Activated naive CD4-positive, alpha-beta T cell treated with anti-CD3 and anti-CD28 coated beads, Interleukin-2, amount 10 ng/mL, durations not matched to agents 7 days and 5 days (primary cell): ENCODE measurements at regions not wholly inside any gene's neighbourhood (a gene's known extent, or its start where the extent isn't known, plus 50 kb on each side); places are given as distances from the start of the nearest gene placed in this dataset.

Source experiments
- CTCF ChIA-PET: fragments of 350-600 bp; sonication (Branson Sonifier 250); formaldehyde crosslinking; loops from one replicate; lab custom pipeline; 2021; ENCODE audit warnings: antibody characterized with exemption; lab: Charles Lee
- DNase-seq: peaks from one replicate; pipeline ENCODE4 v3.0.0-alpha.2; 2020
- H3K27ac Mint-ChIP-seq: one replicate; pipeline ENCODE4 v1.8.0; 2021; ENCODE audit warnings: mild to moderate bottlenecking, moderate library complexity, mixed read lengths
- H3K27me3 Mint-ChIP-seq: one replicate; pipeline ENCODE4 v1.8.0; 2021; ENCODE audit warnings: mild to moderate bottlenecking, mixed read lengths
- H3K36me3 Mint-ChIP-seq: one replicate; pipeline ENCODE4 v1.8.0; 2021; ENCODE audit warnings: mixed read lengths
- H3K4me1 Mint-ChIP-seq: one replicate; pipeline ENCODE4 v1.8.0; 2021; ENCODE audit warnings: mixed read lengths
- H3K4me3 Mint-ChIP-seq: one replicate; pipeline ENCODE4 v1.8.0; 2021; ENCODE audit warnings: mild to moderate bottlenecking, moderate library complexity, mixed read lengths
- H3K9me3 Mint-ChIP-seq: one replicate; pipeline ENCODE4 v1.8.0; 2021; ENCODE audit warnings: mixed read lengths

- H3K27ac Mint-ChIP-seq, result no peak overlapping the region
- no peak for DNase-seq
- CTCF ChIA-PET, result no interaction called here
- no peaks in the 10 kb centered on the region for H3K27me3 Mint-ChIP-seq
- H3K4me3 Mint-ChIP-seq, result no peak overlapping the region
- H3K36me3 Mint-ChIP-seq, result no peaks in the 10 kb centered on the region
- H3K4me1 Mint-ChIP-seq, result no peaks in the 10 kb centered on the region
- H3K9me3 Mint-ChIP-seq, result no peaks in the 10 kb centered on the region
These were observed 475.2 kb upstream of the UBE2E3 start for GRCh38 chr2:180505203-180505602.

GRCh38 chr2:180497621-180498152, 482.7 kb upstream of the UBE2E3 start:
- H3K4me3 Mint-ChIP-seq, result no peak overlapping the region
- DNase-seq, result no peak
- H3K4me1 Mint-ChIP-seq, result no peaks in the 10 kb centered on the region
- peaks cover 1% of the 10 kb centered on the region for H3K9me3 Mint-ChIP-seq
- CTCF ChIA-PET, result no interaction called here
- no peaks in the 10 kb centered on the region for H3K36me3 Mint-ChIP-seq
- H3K27me3 Mint-ChIP-seq, result no peaks in the 10 kb centered on the region
- no peak overlapping the region for H3K27ac Mint-ChIP-seq

GRCh38 chr2:180495606-180496005, 484.8 kb upstream of the UBE2E3 start:
- Mint-ChIP-seq H3K9me3 (peaks cover 3% of the 10 kb centered on the region), H3K27ac (peak overlapping the region; percentile 62), H3K4me1 (no peaks in the 10 kb centered on the region), H3K27me3 (no peaks in the 10 kb centered on the region), H3K36me3 (no peaks in the 10 kb centered on the region), H3K4me3 (no peak overlapping the region)
- DNase-seq, result no peak
- CTCF ChIA-PET, result no interaction called here

- CTCF ChIA-PET, result no interaction called here
- DNase-seq, result no peak
- H3K36me3 Mint-ChIP-seq, result no peaks in the 10 kb centered on the region
- H3K27ac Mint-ChIP-seq, result no peak overlapping the region
- H3K27me3 Mint-ChIP-seq, result no peaks in the 10 kb centered on the region
- H3K4me3 Mint-ChIP-seq, result no peak overlapping the region
- no peaks in the 10 kb centered on the region for H3K4me1 Mint-ChIP-seq
- H3K9me3 Mint-ChIP-seq, result peaks cover 3% of the 10 kb centered on the region
These were observed 486.1 kb upstream of the UBE2E3 start for GRCh38 chr2:180494286-180494685.

GRCh38 chr2:180482696-180483095, 475.6 kb upstream of the CWC22 start:
- no peak overlapping the region for H3K4me3 Mint-ChIP-seq
- no peaks in the 10 kb centered on the region for H3K4me1 Mint-ChIP-seq
- no peak for DNase-seq
- no peaks in the 10 kb centered on the region for H3K27me3 Mint-ChIP-seq
- H3K9me3 Mint-ChIP-seq, result no peaks in the 10 kb centered on the region
- no peak overlapping the region for H3K27ac Mint-ChIP-seq
- H3K36me3 Mint-ChIP-seq, result no peaks in the 10 kb centered on the region
- CTCF ChIA-PET, result no interaction called here

- Mint-ChIP-seq H3K9me3 (no peaks in the 10 kb centered on the region), H3K27me3 (no peaks in the 10 kb centered on the region), H3K4me1 (no peaks in the 10 kb centered on the region), H3K36me3 (no peaks in the 10 kb centered on the region), H3K4me3 (no peak overlapping the region), H3K27ac (no peak overlapping the region)
- no peak for DNase-seq
- CTCF ChIA-PET, result no interaction called here
These were observed 474.9 kb upstream of the CWC22 start for GRCh38 chr2:180481998-180482397.

GRCh38 chr2:180478883-180479282, 471.8 kb upstream of the CWC22 start:
- Mint-ChIP-seq H3K36me3 (no peaks in the 10 kb centered on the region), H3K27me3 (no peaks in the 10 kb centered on the region), H3K4me3 (no peak overlapping the region), H3K4me1 (no peaks in the 10 kb centered on the region), H3K9me3 (no peaks in the 10 kb centered on the region), H3K27ac (no peak overlapping the region)
- CTCF ChIA-PET, result interaction anchor here (0.7 kb wide), 1 partner anchor 9 kb away, joined by 3 read pairs; no protein-coding TSS in a partner anchor
- DNase-seq, result no peak

- no peak for DNase-seq
- no peaks in the 10 kb centered on the region for H3K4me1 Mint-ChIP-seq
- H3K27me3 Mint-ChIP-seq, result no peaks in the 10 kb centered on the region
- no peaks in the 10 kb centered on the region for H3K36me3 Mint-ChIP-seq
- no peaks in the 10 kb centered on the region for H3K9me3 Mint-ChIP-seq
- CTCF ChIA-PET, result no interaction called here
- no peak overlapping the region for H3K4me3 Mint-ChIP-seq
- H3K27ac Mint-ChIP-seq, result no peak overlapping the region
These were observed 467.6 kb upstream of the CWC22 start for GRCh38 chr2:180474716-180475115.

GRCh38 chr2:180473456-180473855, 466.4 kb upstream of the CWC22 start:
- Mint-ChIP-seq H3K27ac (no peak overlapping the region), H3K27me3 (no peaks in the 10 kb centered on the region), H3K4me1 (no peaks in the 10 kb centered on the region), H3K9me3 (no peaks in the 10 kb centered on the region), H3K4me3 (no peak overlapping the region), H3K36me3 (no peaks in the 10 kb centered on the region)
- CTCF ChIA-PET, result no interaction called here
- no peak for DNase-seq

GRCh38 chr2:180472133-180472532, 465.0 kb upstream of the CWC22 start:
- H3K27ac Mint-ChIP-seq, result no peak overlapping the region
- H3K27me3 Mint-ChIP-seq, result no peaks in the 10 kb centered on the region
- no peaks in the 10 kb centered on the region for H3K36me3 Mint-ChIP-seq
- no peak overlapping the region for H3K4me3 Mint-ChIP-seq
- CTCF ChIA-PET, result no interaction called here
- DNase-seq, result no peak
- no peaks in the 10 kb centered on the region for H3K4me1 Mint-ChIP-seq
- H3K9me3 Mint-ChIP-seq, result no peaks in the 10 kb centered on the region

- H3K4me1 Mint-ChIP-seq, result no peaks in the 10 kb centered on the region
- H3K36me3 Mint-ChIP-seq, result no peaks in the 10 kb centered on the region
- CTCF ChIA-PET, result no interaction called here
- no peak overlapping the region for H3K27ac Mint-ChIP-seq
- no peaks in the 10 kb centered on the region for H3K27me3 Mint-ChIP-seq
- DNase-seq, result no peak
- no peak overlapping the region for H3K4me3 Mint-ChIP-seq
- H3K9me3 Mint-ChIP-seq, result no peaks in the 10 kb centered on the region
These were observed 456.5 kb upstream of the CWC22 start for GRCh38 chr2:180463608-180464007.

- H3K27ac Mint-ChIP-seq, result no peak overlapping the region
These were observed 454.7 kb upstream of the CWC22 start for GRCh38 chr2:180461761-180462160.

GRCh38 chr2:180456801-180457200, 449.7 kb upstream of the CWC22 start:
- CTCF ChIA-PET, result no interaction called here
- no peaks in the 10 kb centered on the region for H3K36me3 Mint-ChIP-seq
- DNase-seq, result no peak
- no peak overlapping the region for H3K27ac Mint-ChIP-seq
- no peaks in the 10 kb centered on the region for H3K4me1 Mint-ChIP-seq
- H3K4me3 Mint-ChIP-seq, result no peak overlapping the region
- H3K27me3 Mint-ChIP-seq, result no peaks in the 10 kb centered on the region
- no peaks in the 10 kb centered on the region for H3K9me3 Mint-ChIP-seq

More at GRCh38 chr2:180461761-180462160, 454.7 kb upstream of the CWC22 start:
- CTCF ChIA-PET, result no interaction called here
- H3K36me3 Mint-ChIP-seq, result no peaks in the 10 kb centered on the region
- no peaks in the 10 kb centered on the region for H3K4me1 Mint-ChIP-seq
- DNase-seq, result no peak
- no peaks in the 10 kb centered on the region for H3K9me3 Mint-ChIP-seq
- H3K27me3 Mint-ChIP-seq, result no peaks in the 10 kb centered on the region
- no peak overlapping the region for H3K4me3 Mint-ChIP-seq

- CTCF ChIA-PET, result no interaction called here
- H3K4me1 Mint-ChIP-seq, result no peaks in the 10 kb centered on the region
- DNase-seq, result no peak
- no peaks in the 10 kb centered on the region for H3K27me3 Mint-ChIP-seq
- H3K9me3 Mint-ChIP-seq, result no peaks in the 10 kb centered on the region
- H3K36me3 Mint-ChIP-seq, result no peaks in the 10 kb centered on the region
- H3K4me3 Mint-ChIP-seq, result no peak overlapping the region
- H3K27ac Mint-ChIP-seq, result no peak overlapping the region
These were observed 443.7 kb upstream of the CWC22 start for GRCh38 chr2:180450841-180451240.

- no peaks in the 10 kb centered on the region for H3K27me3 Mint-ChIP-seq
- H3K27ac Mint-ChIP-seq, result no peak overlapping the region
- no peak overlapping the region for H3K4me3 Mint-ChIP-seq
- no peaks in the 10 kb centered on the region for H3K9me3 Mint-ChIP-seq
- CTCF ChIA-PET, result no interaction called here
- no peaks in the 10 kb centered on the region for H3K4me1 Mint-ChIP-seq
- DNase-seq, result no peak
- no peaks in the 10 kb centered on the region for H3K36me3 Mint-ChIP-seq
These were observed 442.2 kb upstream of the CWC22 start for GRCh38 chr2:180449171-180449915.
